Suppressor macrophage treated with lipopolysaccharide for 1 hour (primary cell): ENCODE measurements at regions not wholly inside any gene's neighbourhood (a gene's known extent, or its start where the extent isn't known, plus 50 kb on each side); places are given as distances from the start of the nearest gene placed in this dataset.
"Not testable (repeated sequence)": the region's sequence is repeated elsewhere in the genome, so short reads cannot be mapped to it uniquely, and the experiment has no call there.

Experiments
- DNase-seq, 3 donors: peaks; one replicate each; pipeline ENCODE4 v3.0.0-alpha.2; 2020 to 2022

DNA sequence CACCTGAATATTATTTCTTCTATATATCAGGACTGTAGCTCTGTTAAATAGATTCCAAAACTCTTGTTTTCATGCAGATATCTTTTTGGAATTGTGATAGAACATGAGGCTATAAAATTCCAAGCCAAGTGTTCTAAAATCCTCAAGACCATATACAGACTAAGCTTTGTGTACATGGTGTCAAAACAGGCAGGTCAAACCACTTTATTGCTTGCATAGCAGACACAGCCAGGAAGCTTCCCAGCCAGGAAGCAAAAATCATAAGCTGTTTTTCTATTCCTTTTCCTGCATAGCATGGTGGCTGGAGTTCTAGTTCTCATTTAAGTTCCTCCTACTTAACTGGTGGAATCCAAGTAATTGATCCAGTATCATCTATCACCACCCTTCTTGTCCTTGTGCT lies 353.3 kb downstream of the PAX1 start:
- DNase-seq, result no peak

DNA sequence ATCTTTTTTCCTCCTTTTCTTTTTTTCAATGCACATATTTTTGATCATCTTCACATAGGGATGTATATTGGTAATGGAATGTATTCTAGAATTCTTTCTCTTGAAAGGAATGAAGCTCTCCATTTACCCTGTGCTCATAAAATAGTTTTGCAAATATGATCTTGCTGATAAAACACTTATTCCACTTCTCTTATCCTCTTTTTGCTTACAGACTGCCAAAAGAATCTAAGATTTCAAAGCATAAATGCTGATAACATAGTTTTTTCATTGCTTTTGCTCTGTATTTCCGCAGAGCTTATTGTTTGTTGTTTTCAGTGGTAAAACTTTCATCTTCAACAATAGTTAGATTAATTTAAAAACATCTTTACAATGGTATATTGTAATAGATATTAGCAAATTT lies 350.5 kb downstream of the PAX1 start:
- DNase-seq, result no peak

DNA sequence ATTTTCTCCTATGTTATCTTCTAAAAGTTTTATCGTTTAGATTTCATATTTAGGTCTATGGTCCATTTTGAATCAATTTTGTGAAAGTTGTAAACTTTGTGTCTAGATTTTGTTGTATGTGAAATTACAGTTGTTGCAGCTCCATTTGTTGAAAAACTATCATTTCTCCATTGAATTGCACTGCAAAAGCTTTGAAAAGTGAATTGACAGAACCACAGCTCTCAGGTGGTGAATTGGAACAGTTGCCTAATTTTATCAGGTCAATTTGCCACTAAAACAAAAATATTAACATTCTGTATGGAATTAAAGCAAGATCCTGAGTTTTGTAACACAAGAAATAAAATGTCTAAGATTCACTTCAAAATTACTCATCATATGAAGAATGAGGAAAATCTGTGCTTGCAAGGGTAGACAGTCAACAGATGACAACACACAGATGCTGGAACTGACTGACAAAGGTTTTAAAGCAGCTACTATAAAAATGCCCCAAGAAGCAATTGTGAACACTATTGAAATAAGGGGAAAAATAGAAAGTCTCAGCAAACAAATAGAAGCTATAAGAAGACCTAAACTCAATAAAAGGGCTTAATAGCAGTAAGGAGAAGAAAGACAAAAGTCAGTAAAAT lies 346.7 kb downstream of the PAX1 start:
- no peak for DNase-seq

DNA sequence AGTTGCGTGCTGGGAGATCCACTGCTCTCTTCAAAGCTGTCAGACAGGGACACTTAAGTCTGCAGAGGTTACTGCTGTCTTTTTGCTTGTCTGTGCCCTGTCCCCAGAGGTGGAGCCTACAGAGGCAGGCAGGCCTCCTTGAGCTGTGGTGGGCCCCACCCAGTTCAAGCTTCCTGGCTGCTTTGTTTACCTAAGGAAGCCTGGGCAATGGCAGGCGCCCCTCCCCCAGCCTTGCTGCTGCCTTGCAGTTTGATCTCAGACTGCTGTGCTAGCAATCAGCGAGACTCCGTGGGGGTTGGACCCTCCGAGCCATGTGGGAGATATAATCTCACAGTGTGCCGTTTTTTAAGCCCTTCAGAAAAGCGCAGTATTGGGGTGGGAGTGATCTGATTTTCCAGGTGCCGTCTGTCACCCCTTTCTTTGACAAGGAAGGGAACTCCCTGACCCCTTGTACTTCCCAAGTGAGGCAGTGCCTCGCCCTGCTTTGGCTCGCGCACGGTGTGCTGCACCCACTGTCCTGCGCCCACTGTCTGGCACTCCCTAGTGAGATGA lies 340.6 kb downstream of the PAX1 start:
- DNase-seq, result not testable (repeated sequence)

DNA sequence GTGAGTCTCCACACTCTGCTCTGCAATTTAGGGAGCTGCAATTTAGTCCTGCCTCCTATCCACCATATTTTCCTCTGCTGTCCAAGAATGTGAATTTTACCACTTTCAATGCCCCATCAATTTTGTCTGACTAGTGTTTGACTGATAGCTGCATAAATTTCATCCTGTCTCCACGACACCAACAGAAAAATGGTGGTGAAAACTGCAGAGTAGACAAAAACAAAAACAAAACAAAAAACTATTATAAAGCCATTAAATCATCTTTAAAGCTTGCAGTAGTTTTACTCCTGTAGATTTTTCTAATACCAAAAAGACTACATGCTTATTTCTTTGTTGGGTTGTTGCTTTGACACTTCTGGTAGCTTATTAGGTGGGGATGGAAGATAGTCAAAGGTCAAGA lies 322.0 kb downstream of the PAX1 start:
- DNase-seq, result no peak

DNA sequence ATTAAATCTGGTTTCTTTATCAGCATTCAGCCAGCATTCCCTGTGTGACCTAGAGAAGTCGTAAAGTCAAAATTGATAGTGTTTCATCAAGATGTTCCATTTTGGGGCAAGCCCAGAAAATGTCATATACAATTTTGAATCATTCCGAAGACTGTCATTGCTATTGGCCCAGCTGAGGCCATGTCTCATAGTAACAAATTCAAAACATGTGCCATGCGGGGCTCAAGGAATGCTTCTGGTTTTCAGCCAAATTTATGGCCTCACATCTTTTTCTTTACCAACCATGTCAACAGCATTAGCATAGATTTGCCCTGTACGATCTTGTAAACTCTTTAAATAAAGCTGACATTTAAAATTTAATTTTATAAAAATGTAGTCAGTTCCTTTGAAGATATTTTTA lies 314.7 kb downstream of the PAX1 start:
- no peak for DNase-seq

DNA sequence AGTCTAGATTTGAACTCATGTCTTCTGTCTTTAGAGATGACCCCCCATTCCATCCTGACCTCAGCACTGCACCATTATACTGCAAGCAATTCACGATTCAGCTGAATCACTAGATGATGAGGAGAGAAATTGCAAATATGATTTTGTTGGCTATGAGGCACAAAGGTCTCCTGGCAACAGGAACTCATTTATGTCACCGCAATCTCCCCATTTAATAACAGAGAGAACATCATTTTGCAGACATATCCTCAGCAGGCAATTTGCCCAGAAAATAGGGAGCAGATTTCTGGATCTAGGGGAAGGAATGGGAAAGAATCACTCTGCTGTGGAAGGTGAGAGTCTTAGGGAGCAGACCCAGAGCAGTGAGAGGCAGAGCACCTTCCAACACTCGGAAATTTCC lies 303.0 kb downstream of the PAX1 start:
- DNase-seq, result no peak

DNA sequence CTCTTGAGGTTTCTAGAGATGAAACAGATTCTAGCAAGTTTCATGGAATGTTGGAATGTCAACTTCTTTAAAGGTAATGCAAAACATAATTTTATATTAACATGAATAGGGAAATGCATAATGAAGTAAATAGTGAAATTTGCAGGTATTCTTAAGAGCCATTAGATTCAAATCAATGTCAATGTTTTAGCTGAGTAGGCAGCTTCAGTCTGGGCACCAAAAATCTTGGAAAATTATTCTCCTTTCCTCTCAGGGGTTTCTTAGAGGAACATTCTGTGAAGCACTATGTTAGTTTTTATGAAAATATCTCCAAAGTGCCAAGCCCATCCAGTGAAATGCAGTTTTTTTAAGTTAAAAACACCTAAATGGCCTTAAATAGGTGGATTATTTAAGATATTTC lies 300.8 kb downstream of the PAX1 start:
- no peak for DNase-seq

DNA sequence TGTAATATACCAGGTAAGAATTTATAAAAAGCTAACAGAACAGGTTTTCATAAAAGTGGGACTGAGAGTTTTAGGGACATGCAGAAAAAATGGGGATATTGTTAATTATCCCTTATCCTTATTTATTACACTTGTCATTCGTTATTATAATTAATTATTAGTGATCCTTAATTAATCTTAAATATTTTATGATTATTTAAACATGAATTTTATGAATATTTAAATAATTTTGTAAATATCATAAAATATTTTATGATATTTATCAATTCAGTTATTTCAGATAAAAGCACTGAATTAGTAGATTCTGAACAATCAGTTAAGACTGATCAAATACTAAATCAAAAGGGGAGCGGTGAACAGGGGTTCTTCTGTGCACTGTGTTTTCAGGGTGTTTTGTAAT lies 300.1 kb downstream of the PAX1 start:
- DNase-seq, result no peak

DNA sequence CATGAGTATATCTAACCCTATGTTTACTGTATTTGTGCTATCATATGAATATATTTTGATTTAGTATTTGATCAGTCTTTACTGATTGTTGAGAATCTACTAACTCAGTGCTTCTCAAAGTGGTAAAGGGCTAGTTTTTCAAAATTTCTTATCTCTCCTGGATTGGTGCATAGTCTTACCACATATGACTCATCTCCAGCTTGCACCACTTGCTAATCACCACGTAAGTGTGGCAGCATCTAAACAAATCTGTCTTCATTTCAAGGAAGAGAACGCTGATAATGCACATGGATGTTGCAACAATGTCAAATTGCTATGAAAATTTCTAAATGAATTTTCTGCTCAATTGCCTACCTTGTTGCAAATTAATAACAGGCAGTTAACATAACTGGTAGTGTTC lies 299.5 kb downstream of the PAX1 start:
- no peak for DNase-seq

DNA sequence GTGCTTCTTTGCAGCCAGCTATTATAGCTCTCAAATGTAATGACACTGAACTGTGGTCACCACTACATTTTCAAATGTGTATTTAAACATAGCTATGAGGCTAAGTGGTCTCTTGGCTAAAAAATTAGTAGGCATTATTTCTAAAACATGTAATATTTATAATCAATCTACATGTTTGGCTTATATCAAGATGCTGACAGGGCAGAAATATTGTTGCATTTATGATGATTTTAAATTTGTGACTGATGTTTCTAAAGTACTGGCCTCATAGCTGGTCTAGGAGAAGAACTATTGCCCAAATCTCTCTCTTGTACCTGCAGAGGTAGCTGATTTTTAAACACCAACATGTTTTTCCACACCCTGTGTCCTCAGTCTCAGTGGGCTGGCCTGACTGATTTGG lies 298.2 kb downstream of the PAX1 start:
- DNase-seq, result no peak

DNA sequence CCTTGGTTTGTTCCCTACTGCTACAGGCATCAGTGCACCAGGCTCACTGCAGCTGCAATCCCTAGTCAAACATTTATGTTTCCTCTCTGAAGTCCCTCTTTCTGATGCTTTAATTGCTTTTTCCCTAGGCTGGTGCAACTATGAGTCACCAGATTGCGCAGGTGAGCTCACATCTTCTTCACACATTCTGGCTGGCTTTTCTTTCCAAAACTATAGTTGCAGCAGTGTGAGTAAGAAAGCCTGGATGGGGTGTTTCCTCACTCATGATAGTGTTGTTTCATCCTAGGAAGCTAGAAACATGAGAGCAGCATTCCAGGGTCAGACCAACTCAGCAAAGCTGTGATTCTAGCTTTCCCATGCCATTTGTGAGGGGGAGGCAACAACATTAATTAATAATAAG lies 296.4 kb downstream of the PAX1 start:
- DNase-seq, result no peak

DNA sequence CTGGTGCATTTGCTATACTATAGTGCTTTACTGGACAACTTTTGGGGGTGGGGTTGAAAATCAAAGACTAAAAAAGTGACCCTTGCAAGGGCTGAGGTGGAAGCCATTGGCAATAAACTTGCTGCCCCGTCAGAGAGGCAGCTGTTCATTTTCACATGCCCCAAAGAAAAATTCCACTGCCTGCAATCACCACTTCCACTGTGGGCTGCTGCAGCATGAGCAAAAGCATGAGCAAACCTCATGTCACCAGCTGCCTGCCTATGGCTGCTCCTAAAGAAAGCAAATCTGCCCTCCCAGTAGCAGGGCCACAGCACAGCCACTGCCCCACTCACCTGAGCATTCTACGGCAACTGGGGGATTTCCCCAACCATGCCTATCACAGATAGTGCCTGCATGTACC lies 290.0 kb downstream of the PAX1 start:
- no peak for DNase-seq

DNA sequence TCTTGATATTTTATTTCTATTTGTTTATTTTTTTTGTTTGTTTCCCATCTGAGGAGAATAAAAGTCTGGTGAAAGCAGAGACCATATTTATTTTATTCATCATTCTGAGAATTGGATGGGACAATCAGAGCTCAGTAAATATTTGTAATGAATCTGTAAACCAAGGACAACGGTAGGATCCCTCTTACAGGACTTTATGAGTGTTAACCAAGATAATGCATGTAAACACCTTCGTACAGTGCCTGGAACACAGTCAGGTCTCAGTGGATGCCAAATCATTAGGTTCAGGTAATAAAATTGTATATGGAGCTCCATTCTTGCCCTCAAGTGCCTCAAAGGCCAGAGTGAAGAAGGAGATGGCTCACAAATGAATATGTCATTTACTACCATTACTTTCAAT lies 288.7 kb downstream of the PAX1 start:
- DNase-seq, result no peak

DNA sequence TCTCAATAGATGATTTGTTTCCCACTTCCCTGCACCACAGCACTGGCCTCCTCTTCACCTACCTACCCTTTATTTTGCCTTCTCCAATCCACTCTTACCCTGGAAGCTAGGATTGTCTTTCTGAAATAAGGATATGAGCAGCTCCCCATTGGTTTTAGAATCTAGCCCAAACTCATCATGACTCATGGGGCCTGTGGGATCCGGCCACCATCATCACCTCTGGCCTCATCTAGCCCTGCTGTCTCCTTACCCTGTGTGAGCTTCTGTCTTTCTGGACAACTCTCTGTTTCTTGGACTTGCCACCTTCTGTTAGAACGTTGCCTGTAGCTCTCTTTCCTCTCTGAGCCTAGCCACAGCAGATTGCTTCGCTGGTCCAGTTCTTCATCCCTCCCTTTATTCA lies 277.1 kb downstream of the PAX1 start:
- no peak for DNase-seq

DNA sequence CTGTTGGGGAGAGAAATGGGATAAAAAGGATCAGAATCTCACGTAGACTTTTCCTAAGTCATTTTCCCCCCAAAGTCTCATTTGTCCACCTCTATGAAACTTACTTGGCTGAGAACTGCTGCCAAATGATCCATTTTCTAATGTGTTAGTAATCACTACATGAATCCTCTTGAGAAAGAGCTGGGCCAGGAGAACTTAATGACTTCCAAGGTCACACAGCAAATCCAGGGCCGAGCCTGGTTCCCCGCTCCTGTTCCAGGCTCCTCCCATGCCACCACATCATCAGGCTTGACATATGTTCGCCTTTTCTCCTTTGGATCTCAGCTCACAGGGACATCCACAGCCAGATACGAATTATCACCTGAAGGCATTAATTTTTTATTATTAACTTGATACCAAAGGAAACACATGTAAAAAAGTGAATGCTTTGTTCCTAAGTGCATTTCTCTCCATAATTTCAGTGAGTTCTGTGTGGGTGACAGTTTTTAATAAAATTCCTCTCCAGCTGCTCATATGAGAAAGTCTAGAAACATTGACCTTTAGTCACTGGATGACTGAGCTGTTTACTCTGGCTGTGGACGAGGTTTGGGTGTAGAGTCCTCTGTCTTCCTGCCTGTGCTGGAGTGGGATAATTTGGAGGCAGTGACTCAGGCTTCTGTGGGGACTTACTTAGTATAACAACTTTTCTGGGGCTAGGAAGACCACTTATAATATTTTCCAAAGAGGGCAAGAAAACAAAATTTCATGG lies 276.3 kb downstream of the PAX1 start:
- no peak for DNase-seq

DNA sequence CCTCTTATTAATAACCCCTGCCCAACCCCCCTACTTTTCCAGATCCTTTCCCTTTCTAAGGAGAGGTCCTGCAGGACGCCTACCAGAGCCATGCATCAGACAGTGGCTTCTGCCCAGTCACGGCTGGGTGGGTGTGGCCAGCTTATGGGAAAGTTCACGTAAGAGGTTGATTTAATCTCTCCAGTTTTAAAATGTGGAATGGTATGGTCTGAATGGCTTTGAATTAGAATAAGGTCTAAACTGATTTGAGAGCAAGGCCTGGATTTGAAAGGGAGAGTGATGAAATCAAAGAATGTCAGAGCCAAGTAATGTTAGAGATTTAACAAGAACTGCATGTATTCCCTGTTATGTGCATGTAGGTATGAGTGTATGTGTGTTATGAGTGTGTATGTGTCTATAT lies 275.7 kb downstream of the PAX1 start:
- DNase-seq, result no peak

DNA sequence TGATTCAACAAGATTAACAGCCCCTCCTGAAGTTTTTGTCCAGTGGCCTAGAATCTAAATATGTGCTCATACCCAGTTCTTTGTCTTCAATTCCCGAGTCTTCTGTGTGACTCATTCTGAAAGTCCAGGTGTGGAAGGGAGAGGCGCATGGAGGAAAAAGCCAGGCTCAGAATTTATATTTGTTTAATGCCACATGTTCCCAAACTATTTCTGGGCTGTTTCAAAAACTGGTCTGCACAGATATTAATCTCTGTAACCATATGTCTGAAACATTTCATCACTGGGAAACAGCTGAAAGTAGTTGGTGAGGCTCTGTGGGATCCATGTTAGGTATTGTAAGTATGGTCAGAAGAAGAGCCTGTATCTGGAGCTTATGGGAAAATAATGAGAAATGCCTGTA lies 266.0 kb downstream of the PAX1 start:
- no peak for DNase-seq

DNA sequence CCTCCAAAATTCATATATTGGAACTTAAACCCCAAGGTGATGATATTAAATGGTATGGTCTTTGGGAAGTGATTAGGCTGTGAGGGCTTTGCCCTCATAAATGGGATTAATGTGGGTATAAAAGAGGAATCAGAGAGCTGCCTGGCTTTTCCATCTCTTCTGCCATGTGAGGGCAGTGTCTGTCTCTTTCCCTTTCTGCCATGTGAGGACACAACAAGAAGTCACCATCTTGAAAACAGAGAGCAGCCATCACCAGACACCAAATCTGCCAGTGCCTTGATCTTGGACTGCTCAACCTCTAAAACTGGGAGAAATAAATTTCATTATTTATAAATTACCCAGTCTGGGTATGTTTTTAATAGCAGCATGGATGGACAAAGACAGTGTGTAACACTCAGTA lies 263.0 kb downstream of the PAX1 start:
- DNase-seq, result no peak

DNA sequence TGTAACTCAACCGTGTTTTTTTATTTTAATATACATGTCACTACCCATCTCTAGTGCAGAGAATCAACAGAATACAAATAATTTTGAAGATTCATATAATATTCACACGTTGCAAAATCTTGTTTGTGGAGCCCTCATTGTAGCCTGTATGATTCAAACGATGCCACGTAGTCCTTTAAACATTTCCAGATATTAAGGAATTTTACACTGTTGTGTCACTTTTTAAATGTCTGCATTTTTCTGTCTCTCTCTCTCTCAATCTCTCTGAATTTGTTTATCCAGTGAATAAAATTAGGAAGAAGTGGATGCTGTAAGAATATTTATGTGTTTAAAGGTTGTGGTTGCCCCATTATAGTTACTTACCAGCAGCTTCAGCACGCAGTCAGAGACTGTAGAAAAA lies 262.0 kb downstream of the PAX1 start:
- DNase-seq, result no peak

DNA sequence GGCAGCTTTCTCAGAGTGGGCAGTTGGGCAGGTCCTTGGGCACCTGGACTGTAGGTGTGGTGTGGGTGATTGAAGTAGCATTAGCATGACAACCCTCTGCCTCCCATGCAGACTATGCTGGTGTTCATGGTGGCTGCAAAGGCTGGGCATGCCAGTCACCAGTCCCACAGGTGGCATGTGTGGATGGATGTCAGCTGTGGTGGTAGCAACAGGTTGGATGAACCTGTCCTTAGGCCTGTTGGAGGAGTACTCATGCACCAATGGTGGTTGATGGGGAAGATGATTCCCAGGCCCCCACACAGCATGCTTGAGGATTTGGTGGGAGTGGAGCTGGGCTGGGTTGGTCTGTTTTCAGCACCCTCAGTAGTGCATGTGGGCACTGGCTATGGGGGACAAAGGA lies 251.1 kb downstream of the PAX1 start:
- DNase-seq, result no peak

DNA sequence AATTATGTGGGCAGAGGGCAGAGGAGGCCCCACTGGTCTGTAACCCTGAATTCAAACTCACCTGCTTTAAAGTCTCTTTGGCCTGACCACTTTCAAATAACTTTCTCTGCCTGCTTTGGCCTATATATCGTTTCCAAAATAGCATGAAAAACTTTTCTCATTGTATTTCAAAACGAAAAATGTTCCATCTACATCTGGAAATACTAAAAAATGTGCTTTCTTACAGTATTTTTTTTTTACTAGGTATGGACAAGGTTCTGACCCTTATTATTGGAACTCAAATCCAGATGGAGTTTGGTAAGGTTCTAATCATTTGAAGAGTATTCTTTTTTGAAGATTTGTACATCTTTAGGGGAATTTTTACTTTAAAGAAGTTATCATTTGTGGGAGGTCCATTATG lies 241.9 kb downstream of the PAX1 start:
- DNase-seq, result no peak

DNA sequence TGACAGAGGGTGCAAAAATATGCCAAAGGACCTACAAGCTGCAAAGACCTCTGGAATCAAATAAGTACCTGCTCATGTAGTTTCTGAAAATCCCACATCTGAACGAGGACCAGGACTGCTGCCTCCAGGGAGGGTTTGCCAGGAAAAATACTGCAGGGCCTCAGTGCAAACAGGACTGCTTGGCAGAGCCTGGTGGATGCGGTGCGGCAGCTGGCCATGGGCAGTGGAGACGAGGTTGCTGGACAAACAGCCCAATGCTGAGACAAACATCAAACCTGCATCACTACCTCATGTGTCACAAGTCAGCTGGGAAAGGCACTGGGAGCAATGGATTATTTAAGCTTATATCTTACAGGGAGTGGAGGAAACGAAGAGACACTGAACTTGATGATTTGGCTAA lies 238.8 kb downstream of the PAX1 start:
- DNase-seq, result no peak

DNA sequence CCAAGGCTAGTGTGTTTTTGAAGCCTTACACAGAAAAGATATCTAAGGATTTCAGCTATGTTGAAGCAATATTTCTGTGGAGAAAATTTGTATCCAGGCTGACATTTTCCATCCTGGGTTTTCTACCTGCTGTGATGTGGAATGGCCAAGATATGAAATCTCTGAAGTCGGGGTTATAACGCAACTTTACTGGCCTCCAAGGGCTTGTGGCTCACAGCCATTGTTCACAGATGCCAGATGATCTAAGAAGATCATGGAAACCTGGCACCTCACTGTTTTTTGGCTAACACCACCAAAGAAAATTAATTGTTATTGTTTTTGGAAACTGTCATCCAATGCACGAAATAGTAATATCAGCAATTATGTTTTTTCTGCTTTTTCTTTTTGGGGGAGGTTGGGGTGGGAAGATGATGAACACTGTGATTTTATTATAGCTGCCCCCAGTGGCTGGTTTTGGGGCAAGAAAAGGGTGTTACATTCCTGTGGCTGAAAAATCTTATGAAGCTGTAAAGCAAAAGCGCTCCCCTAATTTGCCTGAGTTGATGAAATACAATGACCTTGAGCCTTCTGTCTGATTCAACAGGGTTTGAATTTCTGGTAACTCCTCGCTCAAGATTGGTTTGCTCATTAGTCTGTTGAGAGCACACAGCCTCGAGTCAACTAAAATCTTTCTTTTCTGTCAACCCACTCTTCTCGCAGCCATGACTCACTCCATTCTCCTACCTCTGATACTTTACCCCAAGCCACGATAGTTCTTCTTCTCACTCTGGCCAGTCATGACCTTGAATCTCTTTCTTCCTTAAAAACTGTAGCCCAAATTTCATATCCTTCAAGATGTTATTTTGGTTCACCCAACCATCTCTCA lies 236.7 kb downstream of the PAX1 start:
- DNase-seq, result no peak
